CD1c-positive myeloid dendritic cell (primary cell): ENCODE measurements at regions not wholly inside any gene's neighbourhood (a gene's known extent, or its start where the extent isn't known, plus 50 kb on each side); places are given as distances from the start of the nearest gene placed in this dataset.
"Not testable (repeated sequence)": the region's sequence is repeated elsewhere in the genome, so short reads cannot be mapped to it uniquely, and the experiment has no call there.

ENCODE experiments used
- DNase-seq: peaks from one replicate; pipeline ENCODE4 v3.0.0-alpha.2; 2016; ENCODE audit errors: extremely low spot score

DNA sequence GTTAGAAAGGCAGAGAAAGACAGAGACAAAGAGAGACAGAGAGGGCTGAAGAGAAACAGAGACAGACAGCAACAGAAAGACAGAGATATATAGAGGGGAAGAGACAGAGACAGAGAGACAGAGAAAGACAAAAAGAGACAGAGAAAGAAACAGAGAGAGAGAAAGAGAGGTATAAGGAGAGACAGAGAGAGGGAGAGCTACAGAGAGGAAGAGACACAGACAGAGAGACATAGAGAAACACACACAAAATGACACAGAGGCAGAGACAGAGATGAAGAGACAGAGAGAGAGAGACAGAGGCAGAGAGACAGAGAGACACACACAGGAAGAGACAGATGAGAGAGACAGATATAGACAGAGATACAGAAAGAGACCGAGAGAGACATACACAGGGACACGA is 168.6 kb downstream of the TMEM121 start:
- DNase-seq, result no peak

DNA sequence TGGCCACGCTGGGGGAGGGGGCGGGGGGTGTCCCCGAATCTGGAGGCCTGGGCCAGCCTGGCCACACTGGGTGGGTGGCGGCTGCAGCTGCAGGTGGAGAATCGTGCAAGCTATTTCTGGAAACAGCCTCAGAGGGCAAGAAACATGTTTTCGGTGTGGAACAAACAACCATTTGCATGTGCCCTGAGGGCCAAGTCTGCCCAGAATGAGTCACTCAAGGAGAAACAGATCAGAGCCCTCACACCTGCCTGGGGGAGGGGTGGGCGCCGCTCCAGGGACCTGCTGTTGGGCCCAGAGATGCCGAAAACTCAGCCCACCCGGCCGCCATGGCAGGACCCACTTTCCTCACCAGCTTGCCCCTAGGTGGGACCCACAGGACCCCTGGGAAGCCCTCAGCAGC is 170.0 kb downstream of the TMEM121 start:
- not testable (repeated sequence) for DNase-seq

DNA sequence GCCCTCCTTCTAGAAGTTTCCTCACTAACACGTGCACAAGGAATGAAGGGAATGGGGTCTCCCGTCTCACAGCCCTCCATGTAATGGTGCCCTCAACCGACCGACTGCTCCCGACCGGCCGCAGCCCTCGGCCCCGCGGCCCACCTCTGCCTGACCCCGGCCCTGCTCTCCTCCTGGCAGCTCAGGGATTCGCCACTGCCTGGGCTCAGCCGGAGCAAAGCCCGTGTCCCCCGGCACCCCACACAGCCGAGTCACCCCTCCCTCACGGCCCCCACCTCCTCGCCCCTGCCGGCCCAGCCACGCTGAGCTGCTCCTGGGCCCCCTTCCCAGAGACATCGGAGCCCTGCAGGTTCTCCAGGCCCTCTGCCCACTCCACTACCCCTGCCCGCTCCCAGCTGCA is 171.0 kb downstream of the TMEM121 start:
- DNase-seq, result not testable (repeated sequence)

DNA sequence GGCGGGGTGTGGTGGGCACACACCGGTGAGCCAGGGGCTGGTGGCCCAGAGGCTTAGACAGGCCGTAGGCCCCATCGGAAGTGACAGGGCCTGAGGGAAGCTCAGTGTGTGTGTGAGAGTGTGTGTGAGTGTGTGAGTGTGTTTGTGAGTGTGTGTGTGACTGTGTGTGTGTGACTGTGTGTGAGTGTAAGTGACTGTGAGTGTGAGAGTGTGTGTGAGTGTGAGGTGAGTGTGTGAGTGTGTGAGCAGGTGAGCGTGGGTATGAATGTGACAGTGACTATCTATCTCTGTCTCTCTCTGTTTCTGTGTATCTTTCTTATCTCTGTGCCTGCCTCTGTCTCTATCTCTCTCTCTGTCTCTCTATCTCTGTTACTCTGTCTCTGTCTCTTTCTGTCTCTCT is 171.6 kb downstream of the TMEM121 start:
- DNase-seq, result not testable (repeated sequence)

DNA sequence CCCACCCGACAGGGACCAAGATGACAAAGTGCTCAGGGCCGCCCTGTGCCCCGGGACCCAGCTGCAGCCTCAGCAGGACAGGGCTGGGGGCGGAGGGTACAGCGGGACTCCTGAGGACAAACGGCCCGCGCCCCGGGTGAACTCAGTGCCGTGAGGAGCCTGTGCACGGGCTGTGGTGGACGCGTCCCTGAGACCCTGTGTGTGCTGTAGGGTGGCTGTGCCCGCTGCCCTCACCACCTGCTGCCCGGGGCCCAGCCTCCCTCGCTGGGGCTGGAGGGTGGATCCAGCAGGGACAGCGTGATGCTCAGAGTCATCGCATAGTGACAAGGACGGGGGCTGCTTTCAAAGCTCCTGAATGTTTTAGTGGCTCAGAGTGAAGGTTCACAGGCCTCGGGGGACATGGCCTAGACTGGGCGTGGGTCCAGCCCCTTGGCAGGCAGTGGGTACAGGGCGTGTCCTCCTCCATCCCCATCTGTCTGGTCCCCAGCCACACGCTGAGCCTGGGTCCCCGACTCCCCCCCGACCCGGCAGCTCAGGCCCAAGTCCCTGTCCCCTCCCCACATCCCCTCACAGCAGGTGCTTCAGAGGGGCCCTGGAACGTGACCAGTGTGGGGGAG is 172.7 kb downstream of the TMEM121 start:
- not testable (repeated sequence) for DNase-seq

DNA sequence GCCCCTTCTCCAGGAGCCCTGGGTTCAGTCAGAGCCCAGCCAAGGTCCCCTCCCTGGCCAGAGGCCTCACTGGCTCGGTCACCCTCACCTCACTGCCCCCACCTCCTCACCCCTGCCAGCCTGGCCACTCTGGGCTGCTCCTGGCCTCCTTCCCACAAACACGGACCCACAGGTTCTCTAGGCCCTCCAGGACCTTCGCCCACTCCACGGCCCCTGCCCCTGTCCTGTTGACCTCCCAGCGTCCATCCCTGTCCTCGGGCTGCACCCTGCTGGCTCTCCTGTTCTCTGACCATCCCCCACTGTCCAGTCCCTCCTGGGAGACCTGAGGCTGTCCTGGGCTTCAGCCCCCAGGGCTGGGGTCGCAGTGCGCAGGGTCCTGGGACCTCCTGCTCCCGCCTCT is 173.3 kb downstream of the TMEM121 start:
- DNase-seq, result not testable (repeated sequence)

DNA sequence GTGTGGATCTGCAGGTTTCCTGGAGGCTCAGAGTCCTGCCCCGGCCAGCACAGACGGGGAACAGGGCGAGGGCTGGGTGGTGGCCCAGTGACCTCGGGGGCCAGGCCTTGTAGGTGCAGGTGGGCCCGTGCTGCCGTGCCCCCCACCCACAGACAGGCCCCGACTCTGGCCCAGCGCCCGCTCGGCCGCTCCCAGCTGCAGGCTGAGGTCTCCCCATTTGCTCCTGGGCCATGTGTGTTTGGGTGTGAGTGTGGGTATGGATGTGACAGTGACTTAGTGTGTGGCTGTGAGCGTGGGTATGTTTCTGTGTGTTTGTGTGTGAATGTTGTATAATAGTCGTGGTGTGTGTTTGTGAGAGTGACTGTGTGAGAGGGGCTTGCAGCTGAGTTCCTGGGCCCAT is 173.8 kb downstream of the TMEM121 start:
- not testable (repeated sequence) for DNase-seq

DNA sequence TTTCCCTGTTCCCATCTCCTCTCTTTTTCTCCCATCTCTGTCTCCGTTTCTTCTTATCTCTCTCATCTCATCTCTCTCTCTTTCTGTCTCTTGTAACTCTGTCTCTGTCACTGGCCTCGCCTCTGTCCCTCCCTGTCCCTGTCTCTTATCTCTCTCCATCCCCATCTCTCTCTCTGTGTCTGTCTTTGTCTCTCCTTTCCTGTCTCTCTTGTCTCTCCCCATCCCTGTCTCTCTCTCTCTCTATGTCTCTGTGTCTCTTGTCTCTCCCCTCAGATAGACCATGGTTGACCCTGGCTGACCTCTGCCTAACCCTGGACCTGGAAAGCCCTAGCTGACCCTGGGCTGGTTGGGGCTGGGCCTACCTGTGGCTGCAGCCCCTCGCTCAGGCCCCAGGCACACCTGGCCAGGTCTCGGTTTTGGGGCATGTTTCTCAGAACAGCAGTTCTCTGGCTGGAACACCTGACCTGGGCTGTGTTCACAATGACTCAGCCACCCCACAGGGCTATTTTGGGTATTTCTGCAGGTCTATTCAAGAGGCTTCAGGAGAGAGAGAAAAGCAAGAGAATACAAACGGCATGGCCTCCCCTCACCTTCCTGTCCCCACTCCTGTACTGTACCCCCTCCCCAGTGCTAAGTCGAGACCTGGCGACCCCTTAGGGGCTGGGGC is 174.4 kb downstream of the TMEM121 start:
- DNase-seq, result no peak

DNA sequence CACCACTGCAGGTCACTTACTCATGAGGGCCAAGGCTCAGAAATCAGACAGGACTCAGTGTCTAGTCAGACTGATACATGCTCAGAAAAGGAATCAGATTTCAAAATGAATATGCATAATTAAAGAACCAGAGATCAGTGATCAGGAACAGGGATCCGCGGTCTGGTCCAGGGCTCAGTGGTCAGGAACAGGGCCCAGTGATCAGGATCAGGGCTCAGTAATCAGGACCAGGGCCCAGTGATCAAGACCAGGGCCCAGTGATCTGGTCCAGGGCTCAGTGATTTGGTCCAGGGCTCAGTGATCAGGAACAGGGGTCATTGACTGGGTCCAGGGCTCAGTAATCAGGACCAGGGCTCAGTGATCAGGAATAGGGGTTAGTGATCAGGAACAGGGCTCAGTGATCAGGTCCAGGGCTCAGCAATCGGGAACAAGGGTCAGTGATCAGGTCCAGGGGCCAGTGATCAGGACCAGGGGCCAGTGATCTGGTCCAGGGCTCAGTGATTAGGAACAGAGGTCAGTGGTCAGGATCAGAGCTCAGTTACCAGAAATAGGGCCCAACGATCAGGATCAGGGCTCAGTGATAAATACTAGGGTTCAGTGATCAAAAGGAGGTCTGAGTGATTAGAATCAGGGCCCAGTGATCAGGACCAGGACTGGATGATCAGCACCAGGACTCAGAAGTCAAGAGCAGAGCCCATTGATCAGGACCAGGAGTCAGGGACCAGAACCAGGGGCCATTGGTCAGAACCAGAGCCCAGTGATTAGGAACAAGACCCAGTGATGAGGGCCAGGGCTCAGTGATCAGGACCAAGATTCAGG is 175.3 kb downstream of the TMEM121 start:
- DNase-seq, result no peak

DNA sequence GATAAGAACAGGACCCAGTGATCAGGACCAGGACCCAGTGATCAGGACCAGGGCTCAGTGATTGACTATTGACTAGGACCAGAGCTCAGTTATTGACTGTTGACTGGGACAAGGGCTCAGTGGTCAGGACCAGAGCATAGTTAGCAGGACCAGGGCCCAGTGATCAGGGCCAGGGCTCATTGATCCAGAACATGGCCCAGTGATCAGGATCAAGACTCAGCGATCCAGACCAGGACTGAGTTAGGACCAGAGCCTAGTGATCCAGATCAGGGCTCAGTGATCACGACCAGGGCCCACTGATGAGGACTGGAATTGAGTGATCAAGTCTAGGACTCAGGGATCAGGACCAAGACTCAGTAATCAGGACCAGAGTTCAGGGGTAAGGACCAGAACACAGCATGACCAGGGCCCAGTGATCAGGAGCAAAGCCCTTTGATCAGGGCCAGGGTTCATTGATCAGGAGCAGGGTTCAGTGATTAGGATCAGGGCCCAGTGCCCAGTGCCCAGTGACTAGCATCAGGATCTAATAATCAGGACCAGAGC is 176.0 kb downstream of the TMEM121 start:
- DNase-seq, result no peak

DNA sequence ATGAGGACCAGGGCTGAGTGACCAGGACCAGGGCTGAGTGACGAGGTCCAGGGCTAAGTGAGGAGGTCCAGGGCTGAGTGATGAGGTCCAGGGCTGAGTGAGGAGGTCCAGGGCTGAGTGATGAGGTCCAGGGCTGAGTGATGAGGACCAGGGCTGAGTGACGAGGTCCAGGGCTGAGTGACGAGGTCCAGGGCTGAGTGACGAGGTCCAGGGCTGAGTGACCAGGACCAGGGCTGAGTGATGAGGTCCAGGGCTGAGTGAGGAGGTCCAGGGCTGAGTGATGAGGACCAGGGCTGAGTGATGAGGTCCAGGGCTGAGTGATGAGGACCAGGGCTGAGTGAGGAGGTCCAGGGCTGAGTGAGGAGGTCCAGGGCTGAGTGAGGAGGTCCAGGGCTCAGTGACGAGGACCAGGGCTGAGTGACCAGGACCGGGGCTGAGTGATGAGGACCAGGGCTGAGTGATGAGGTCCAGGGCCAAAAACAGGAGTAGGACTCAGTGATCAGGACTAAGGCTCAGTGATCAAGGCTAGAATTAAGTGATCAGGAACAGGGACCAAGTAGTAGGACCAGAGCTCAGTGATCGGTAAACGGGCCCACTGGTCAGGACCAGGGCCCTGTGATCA is 176.8 kb downstream of the TMEM121 start:
- DNase-seq, result not testable (repeated sequence)

DNA sequence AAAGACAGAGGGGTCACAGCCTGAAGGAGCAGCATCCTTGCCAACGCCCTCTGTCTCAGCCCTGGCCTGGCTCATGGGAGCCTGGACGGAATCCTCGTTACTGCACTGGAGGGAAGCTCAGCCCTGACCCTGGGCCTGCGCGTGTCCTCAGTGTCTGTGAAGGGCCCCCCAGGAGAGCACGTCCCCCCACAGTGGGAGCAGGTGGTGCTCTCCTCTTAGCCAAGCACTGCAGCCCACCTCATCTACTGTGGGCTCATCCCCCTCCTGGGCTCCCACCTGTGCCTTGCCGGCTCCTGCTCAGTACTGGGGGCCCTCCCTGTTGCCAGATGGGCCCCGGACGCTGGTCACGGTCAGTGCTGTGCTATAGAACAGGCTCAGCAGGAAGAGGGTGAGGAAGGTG is 177.7 kb downstream of the TMEM121 start:
- DNase-seq, result not testable (repeated sequence)

DNA sequence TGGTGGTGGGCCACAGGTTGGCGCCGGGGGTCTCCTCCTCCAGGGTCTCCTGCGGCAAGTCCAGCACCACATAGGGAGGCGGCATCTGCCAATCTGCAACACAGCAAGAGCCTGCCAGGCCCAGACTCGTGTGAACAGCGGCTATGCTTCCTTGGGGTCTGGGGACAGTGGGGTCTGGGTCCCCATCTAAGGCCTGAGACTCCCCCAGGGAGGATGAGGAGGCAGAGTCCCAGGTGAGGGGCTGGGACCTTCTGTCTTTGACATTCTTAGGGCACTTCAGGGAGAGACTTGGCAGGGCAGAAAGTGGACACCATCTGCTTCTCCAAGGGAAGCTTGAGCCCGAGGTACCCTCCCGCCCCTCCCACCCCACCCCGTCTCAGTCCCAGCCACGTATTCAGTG is 178.1 kb downstream of the TMEM121 start:
- not testable (repeated sequence) for DNase-seq

DNA sequence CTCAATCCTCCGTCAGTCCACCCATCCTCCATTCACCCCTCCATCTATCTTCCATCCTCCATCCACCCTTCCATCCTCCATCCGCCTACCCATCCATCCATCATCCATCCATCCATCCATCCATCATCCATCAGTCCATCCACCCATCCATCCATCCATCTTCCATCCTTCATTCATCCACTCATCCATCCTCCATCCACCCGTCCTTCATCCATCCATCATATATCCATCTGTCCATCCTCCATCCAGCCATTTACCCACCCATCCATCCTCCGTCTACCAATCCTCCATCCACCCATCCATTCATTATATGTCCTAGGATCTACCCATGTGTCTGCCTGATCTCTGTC is 179.1 kb downstream of the TMEM121 start:
- not testable (repeated sequence) for DNase-seq

DNA sequence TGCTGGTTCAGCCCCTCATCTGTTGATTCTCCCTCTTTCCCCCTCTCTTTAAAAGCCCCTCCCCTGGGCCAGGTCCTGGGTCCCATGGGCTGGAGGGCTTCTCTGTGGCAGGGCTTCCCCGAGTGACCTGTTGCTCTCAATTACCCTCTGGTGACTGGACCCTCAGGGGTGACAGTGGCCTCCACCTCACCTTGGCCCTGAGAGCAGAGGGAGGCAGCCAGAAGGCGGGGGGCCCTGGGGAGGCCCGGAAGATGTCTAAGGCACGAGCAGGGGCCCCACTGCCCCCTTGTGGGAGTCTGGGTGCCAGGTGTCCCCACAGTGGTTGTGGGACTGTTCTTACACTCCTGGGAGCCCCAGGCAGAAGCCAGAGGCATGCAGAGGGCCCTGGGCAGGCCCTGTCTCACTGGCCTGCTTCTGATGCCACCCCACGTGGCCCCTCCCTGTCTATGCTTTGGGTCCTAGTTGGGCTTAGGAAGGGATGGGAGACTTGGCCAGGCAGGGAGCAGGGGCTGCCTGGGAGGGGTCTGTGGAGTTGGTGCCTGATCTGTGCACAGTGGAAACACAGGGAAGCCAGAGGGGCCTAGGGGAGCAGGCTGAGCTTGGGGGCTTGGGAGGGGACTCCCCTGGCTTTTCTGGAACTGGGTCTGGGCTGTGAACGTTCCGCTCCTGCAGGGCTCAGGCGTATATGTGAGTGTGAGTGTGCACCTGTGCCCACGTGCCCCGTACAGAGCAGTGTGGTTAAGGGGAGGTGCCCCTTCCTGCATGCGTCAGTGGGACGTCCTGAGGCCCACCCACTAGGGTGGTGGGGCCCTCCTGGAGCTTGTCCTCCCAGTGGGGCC is 179.7 kb downstream of the TMEM121 start:
- not testable (repeated sequence) for DNase-seq

DNA sequence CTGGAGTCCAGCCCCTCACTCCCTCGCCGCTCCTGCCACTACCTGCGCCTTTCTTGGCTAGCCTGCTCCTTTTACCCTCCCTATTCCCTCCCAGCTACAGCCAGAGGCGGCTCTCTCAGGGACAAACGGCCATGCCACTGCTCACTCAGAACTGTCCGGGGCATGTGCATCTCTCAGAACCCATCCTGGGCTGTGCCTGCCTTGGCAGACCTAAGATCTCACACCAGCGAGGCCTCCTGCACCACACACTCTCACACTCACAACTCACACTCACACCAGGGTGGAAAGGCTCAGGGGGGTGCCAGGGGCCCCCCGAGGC is 180.3 kb downstream of the TMEM121 start:
- not testable (repeated sequence) for DNase-seq

DNA sequence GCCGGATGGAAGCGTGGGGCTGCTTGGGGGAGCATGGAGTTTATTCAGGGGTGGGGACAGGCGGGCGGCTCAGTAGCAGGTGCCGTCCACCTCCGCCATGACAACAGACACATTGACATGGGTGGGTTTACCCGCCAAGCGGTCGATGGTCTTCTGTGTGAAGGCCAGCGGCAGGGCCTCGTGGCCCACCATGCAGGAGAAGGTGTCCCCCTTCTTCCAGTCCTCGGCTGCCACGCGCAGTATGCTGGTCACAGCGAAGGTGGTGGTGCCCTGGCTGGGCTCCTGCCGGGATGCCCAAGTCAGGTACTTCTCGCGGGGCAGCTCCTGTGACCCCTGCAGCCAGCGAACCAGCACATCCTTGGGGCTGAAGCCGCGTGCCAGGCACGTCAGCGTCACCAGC is 180.7 kb downstream of the TMEM121 start:
- not testable (repeated sequence) for DNase-seq

DNA sequence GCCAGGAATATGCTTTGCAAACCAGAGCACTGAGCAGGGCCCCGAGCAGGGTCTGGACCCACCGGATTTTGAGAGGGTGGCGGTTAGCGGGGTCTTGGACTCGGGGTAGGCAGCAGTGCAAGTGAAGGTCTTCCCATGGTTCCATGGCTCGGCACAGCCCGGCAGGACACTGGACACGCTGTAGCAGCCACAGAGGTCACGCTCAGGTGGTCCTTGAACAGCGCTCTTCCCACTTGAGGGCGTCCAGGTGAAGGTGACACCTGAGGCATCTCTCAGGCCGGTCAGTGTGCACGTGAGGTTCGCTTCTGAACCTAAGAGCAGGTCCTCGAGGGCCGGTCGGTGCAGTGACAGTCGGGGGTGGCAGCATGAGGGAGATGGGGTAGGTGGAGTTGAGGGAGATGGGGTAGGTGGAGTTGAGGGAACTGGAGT is 181.4 kb downstream of the TMEM121 start:
- not testable (repeated sequence) for DNase-seq

DNA sequence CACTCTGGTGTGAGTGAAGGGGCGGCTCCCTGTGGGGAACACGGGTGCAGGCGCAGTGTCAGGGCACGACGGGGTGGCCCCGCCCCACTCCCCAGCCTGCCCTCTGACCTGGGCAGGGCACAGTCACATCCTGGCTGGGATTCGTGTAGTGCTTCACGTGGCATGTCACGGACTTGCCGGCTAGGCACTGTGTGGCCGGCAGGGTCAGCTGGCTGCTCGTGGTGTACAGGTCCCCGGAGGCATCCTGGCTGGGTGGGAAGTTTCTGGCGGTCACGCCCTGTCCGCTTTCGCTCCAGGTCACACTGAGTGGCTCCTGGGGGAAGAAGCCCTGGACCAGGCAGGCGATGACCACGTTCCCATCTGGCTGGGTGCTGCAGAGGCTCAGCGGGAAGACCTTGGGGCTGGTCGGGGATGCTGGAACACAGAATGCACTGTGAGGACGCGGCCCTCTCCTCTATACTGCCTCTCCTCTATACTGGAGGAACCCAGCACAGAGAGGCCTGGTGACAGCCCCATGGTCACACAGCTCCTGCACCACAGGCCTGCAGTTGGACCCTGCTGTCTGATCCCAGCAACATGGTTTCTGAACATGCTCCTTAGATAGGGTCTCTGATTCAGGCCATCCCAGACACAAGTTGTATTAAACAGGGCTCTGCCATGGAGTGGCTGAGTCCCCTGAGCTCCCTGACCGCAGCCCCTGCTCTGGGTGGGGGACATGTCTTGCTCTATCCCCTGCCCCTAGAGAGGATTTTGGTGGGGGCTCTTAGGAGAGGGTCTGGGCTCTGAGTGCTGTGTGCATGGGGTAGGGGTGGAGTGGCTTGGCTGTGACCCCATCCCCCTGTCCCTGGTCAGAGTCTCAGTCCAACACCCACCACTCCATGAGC is 182.1 kb downstream of the TMEM121 start:
- DNase-seq, result not testable (repeated sequence)
